RCC 7860 (cell line): ENCODE measurements at regions not wholly inside any gene's neighbourhood (a gene's known extent, or its start where the extent isn't known, plus 50 kb on each side); places are given as distances from the start of the nearest gene placed in this dataset.
"Not testable (repeated sequence)": the region's sequence is repeated elsewhere in the genome, so short reads cannot be mapped to it uniquely, and the experiment has no call there.

Experiments used
- DNase-seq: peaks from one replicate; pipeline ENCODE4 v3.0.0-alpha.2; 2015; ENCODE audit warnings: low spot score
- FAIRE-seq: peaks from 2 replicates; lab custom pipeline; 2012; peaks lifted over from hg19 to GRCh38; lab: Jason Lieb, UNC

- not testable (repeated sequence) for FAIRE-seq, DNase-seq
These were observed 64.5 kb downstream of the SLC30A10 start for GRCh38 chr1:219863816-219864215.

GRCh38 chr1:219862366-219862765 lies 66.0 kb downstream of the SLC30A10 start:
- no peak for DNase-seq
- FAIRE-seq, result no peak

GRCh38 chr1:219858980-219859379 lies 69.4 kb downstream of the SLC30A10 start:
- no peak for FAIRE-seq
- DNase-seq, result no peak

GRCh38 chr1:219847215-219847855 lies 81.0 kb downstream of the SLC30A10 start:
- peak; percentile 10 for DNase-seq
- FAIRE-seq, result no peak

GRCh38 chr1:219839595-219839994 lies 88.8 kb downstream of the SLC30A10 start:
- DNase-seq, FAIRE-seq: not testable (repeated sequence)

GRCh38 chr1:219837994-219838294 lies 90.4 kb downstream of the SLC30A10 start:
- no peak for FAIRE-seq
- DNase-seq, result no peak

- DNase-seq (peak; percentile 36), FAIRE-seq (peak; percentile 17)
These were observed 90.9 kb downstream of the SLC30A10 start for GRCh38 chr1:219837274-219837993.

GRCh38 chr1:219834314-219834917 lies 93.9 kb downstream of the SLC30A10 start:
- no peak for DNase-seq
- FAIRE-seq, result no peak

- DNase-seq (no peak), FAIRE-seq (no peak)
These were observed 95.0 kb downstream of the SLC30A10 start for GRCh38 chr1:219833214-219833815.

- DNase-seq (no peak), FAIRE-seq (no peak)
These were observed 102.1 kb downstream of the SLC30A10 start for GRCh38 chr1:219826290-219826689.

GRCh38 chr1:219825355-219825754 lies 103.0 kb downstream of the SLC30A10 start:
- FAIRE-seq (no peak), DNase-seq (no peak)

- DNase-seq, result no peak
- FAIRE-seq, result no peak
These were observed 104.0 kb downstream of the SLC30A10 start for GRCh38 chr1:219824338-219824737.

GRCh38 chr1:219820551-219820950 lies 107.8 kb downstream of the SLC30A10 start:
- DNase-seq (no peak), FAIRE-seq (no peak)

- DNase-seq (no peak), FAIRE-seq (no peak)
These were observed 110.4 kb downstream of the SLC30A10 start for GRCh38 chr1:219817914-219818313.

GRCh38 chr1:219813294-219813693 lies 115.1 kb downstream of the SLC30A10 start:
- FAIRE-seq (no peak), DNase-seq (no peak)

- peak; percentile 67 for DNase-seq
- peak; percentile 63 for FAIRE-seq
These were observed 115.7 kb downstream of the SLC30A10 start for GRCh38 chr1:219812491-219813203.

GRCh38 chr1:219812086-219812485 lies 116.3 kb downstream of the SLC30A10 start:
- DNase-seq, result no peak
- no peak for FAIRE-seq

GRCh38 chr1:219810451-219810850 lies 117.9 kb downstream of the SLC30A10 start:
- DNase-seq (no peak), FAIRE-seq (no peak)

- no peak for FAIRE-seq
These were observed 119.6 kb downstream of the SLC30A10 start for GRCh38 chr1:219808790-219809189.

GRCh38 chr1:219806642-219807041 lies 121.7 kb downstream of the SLC30A10 start:
- FAIRE-seq, result no peak
- no peak for DNase-seq

More at GRCh38 chr1:219808790-219809189, 119.6 kb downstream of the SLC30A10 start:
- DNase-seq, result no peak

- DNase-seq (no peak), FAIRE-seq (no peak)
These were observed 122.3 kb downstream of the SLC30A10 start for GRCh38 chr1:219806020-219806419.
